H1 (cell line): ENCODE measurements at regions not wholly inside any gene's neighbourhood (a gene's known extent, or its start where the extent isn't known, plus 50 kb on each side); places are given as distances from the start of the nearest gene placed in this dataset.
A peak's percentile ranks its signal among the peaks of the same experiment; 100 is the strongest.

Source experiments
- CTCF ChIA-PET: fragments of 300-600 bp; sonication (Branson Sonifier 250); formaldehyde crosslinking; loops from one replicate; lab custom pipeline; 2021; ENCODE audit not compliant: partially characterized antibody; lab: Charles Lee
- POLR2A ChIA-PET: fragments of 300-600 bp; sonication (Branson Sonifier 250); formaldehyde crosslinking; loops from one replicate; lab custom pipeline; 2021; ENCODE audit warnings: inconsistent platforms; ENCODE audit not compliant: partially characterized antibody; lab: Charles Lee
- DNase-seq, 2 experiments: peaks; one replicate each; pipeline versions ENCODE4 v3.0.0 to v3.0.0-alpha.2; 2010 to 2022; ENCODE audit warnings: low spot score in 2 of 2, low read depth in 1 of 2, mixed read lengths in 1 of 2
- FAIRE-seq: peaks from 2 replicates; lab custom pipeline; 2011; peaks lifted over from hg19 to GRCh38; lab: Jason Lieb, UNC
- H2AFZ ChIP-seq: 2 replicates; pipeline ENCODE4 v1.8.1; 2012; ENCODE audit warnings: low read length, inconsistent platforms
- H2AK5ac ChIP-seq: 2 replicates; pipeline ENCODE4 v1.6.1; 2013; ENCODE audit warnings: low read depth, low read length
- H2BK120ac ChIP-seq: replicated peaks from 2 replicates; pipeline ENCODE3; 2013; ENCODE audit warnings: low read depth, low read length, inconsistent platforms
- H2BK12ac ChIP-seq: 2 replicates; pipeline ENCODE4 v1.6.1; 2013; ENCODE audit warnings: low read depth, low read length
- H2BK15ac ChIP-seq: 2 replicates; pipeline ENCODE4 v1.6.1; 2013; ENCODE audit warnings: low read length
- H2BK20ac ChIP-seq: 2 replicates; pipeline ENCODE4 v1.6.1; 2013; ENCODE audit warnings: low read length
- H2BK5ac ChIP-seq: 2 replicates; pipeline ENCODE4 v1.6.1; 2013; ENCODE audit warnings: low read depth, low read length
- H3K14ac ChIP-seq: 2 replicates; pipeline ENCODE4 v1.6.1; 2013; ENCODE audit warnings: inconsistent platforms; ENCODE audit not compliant: insufficient read length
- H3K18ac ChIP-seq: 2 replicates; pipeline ENCODE4 v1.6.1; 2013; ENCODE audit warnings: low read length; ENCODE audit errors: extremely low read depth
- H3K23ac ChIP-seq: 2 replicates; pipeline ENCODE4 v1.6.1; 2013; ENCODE audit warnings: inconsistent platforms; ENCODE audit not compliant: insufficient read length
- H3K23me2 ChIP-seq: 2 replicates; pipeline ENCODE4 v1.6.1; 2013; ENCODE audit warnings: low read depth, low read length
- H3K27ac ChIP-seq: 2 replicates; pipeline ENCODE4 v1.6.1; 2011; ENCODE audit warnings: low read depth, low read length, inconsistent platforms
- H3K27me3 ChIP-seq, 4 experiments: replicated peaks in 1 of 4; 1 replicate in 1 of 4; 2 replicates in 3 of 4; pipeline versions ENCODE4 v1.6.1 to v1.8.1; 2011 to 2013; ENCODE audit warnings: low read length in 3 of 4, mild to moderate bottlenecking in 3 of 4, inconsistent platforms in 2 of 4, mixed read lengths in 2 of 4, moderate library complexity in 1 of 4; ENCODE audit not compliant: control insufficient read depth in 3 of 4, insufficient read depth in 3 of 4; ENCODE audit errors: extremely low read depth in 1 of 4
- H3K36me3 ChIP-seq, 4 experiments: 2 replicates each; pipeline versions ENCODE4 v1.6.1 to v1.8.1; 2011 to 2013; ENCODE audit warnings: mild to moderate bottlenecking in 4 of 4, low read length in 3 of 4, moderate library complexity in 2 of 4, control low read depth in 1 of 4, inconsistent platforms in 1 of 4; ENCODE audit not compliant: insufficient read depth in 4 of 4, control insufficient read depth in 2 of 4
- H3K4ac ChIP-seq: replicated peaks from 2 replicates; pipeline ENCODE3; 2013; ENCODE audit warnings: low read length, low read depth, mixed read lengths, inconsistent platforms; ENCODE audit not compliant: insufficient read length
- H3K4me1 ChIP-seq, 4 experiments: replicated peaks in 1 of 4; 1 replicate in 1 of 4; 2 replicates in 3 of 4; pipeline versions ENCODE4 v1.6.1 to v1.8.1; 2011 to 2013; ENCODE audit warnings: low read length in 3 of 4, inconsistent platforms in 2 of 4, mixed read lengths in 1 of 4; ENCODE audit not compliant: insufficient read depth in 4 of 4, control insufficient read depth in 3 of 4
- H3K4me2 ChIP-seq, 2 experiments: 2 replicates each; pipeline versions ENCODE4 v1.6.1 to v1.8.1; 2011 to 2013; ENCODE audit warnings: low read depth in 2 of 2, low read length in 2 of 2, control low read depth in 1 of 2, inconsistent platforms in 1 of 2, mild to moderate bottlenecking in 1 of 2; ENCODE audit not compliant: insufficient read depth in 1 of 2
- H3K4me3 ChIP-seq, 4 experiments: fragments of 200-600, 300-600 bp in 1 of 4; sonication (generic), shearing (Covaris generic), sonication (Bioruptor Twin) in 1 of 4; 2 replicates each; pipeline versions ENCODE4 v1.5.1 to v1.8.1; 2011 to 2016; ENCODE audit warnings: low read length in 4 of 4, low read depth in 3 of 4, control low read depth in 2 of 4, inconsistent platforms in 2 of 4, mild to moderate bottlenecking in 2 of 4, mixed read lengths in 1 of 4, moderate library complexity in 1 of 4; ENCODE audit not compliant: insufficient read depth in 2 of 4; ENCODE audit errors: extremely low read depth in 1 of 4
- H3K56ac ChIP-seq: replicated peaks from 2 replicates; pipeline ENCODE3; 2013; ENCODE audit warnings: low read depth, mild to moderate bottlenecking, mixed read lengths, low read length, inconsistent platforms; ENCODE audit not compliant: insufficient read length
- H3K79me1 ChIP-seq: 2 replicates; pipeline ENCODE4 v1.6.1; 2013; ENCODE audit warnings: low read depth, low read length, control low read depth
- H3K79me2 ChIP-seq, 2 experiments: 2 replicates each; pipeline versions ENCODE4 v1.6.1 to v1.8.1; 2012 to 2013; ENCODE audit warnings: low read length in 2 of 2, mild to moderate bottlenecking in 2 of 2, inconsistent platforms in 1 of 2; ENCODE audit not compliant: insufficient read depth in 2 of 2, control insufficient read depth in 1 of 2
- H3K9ac ChIP-seq, 4 experiments: replicated peaks in 1 of 4; 1 replicate in 1 of 4; 2 replicates in 3 of 4; pipeline versions ENCODE4 v1.6.1 to v1.8.1; 2011 to 2013; ENCODE audit warnings: low read depth in 3 of 4, low read length in 3 of 4, control low read depth in 2 of 4, mild to moderate bottlenecking in 2 of 4, moderate library complexity in 2 of 4, inconsistent platforms in 1 of 4; ENCODE audit errors: extremely low read depth in 1 of 4
- H3K9me3 ChIP-seq, 2 experiments: 2 replicates each; pipeline versions ENCODE4 v1.6.1 to v1.8.1; 2012 to 2013; ENCODE audit warnings: mild to moderate bottlenecking in 2 of 2, moderate library complexity in 2 of 2, control low read depth in 1 of 2, inconsistent platforms in 1 of 2, low read depth in 1 of 2, low read length in 1 of 2, mixed read lengths in 1 of 2; ENCODE audit not compliant: insufficient read depth in 2 of 2
- H4K20me1 ChIP-seq, 2 experiments: replicated peaks in 1 of 2; 2 replicates each; pipeline versions ENCODE3 to v1.8.1; 2011 to 2013; ENCODE audit warnings: inconsistent platforms in 2 of 2, low read length in 2 of 2, mild to moderate bottlenecking in 1 of 2; ENCODE audit not compliant: insufficient read depth in 2 of 2, control insufficient read depth in 1 of 2
- H4K5ac ChIP-seq: 2 replicates; pipeline ENCODE4 v1.6.1; 2013; ENCODE audit warnings: low read length, low read depth, mixed read lengths, inconsistent platforms; ENCODE audit not compliant: insufficient read length
- H4K8ac ChIP-seq: 2 replicates; pipeline ENCODE4 v1.8.0; 2013; ENCODE audit warnings: mild to moderate bottlenecking, moderate library complexity, low read length, inconsistent platforms; ENCODE audit not compliant: insufficient read depth; ENCODE audit errors: extremely low read depth
- H4K91ac ChIP-seq: replicated peaks from 2 replicates; pipeline ENCODE3; 2013; ENCODE audit warnings: low read length, mixed read lengths, inconsistent platforms; ENCODE audit not compliant: insufficient read length
- ASH2L ChIP-seq: fragments of 200-600, 300-600 bp; sonication (generic); IDR thresholded peaks from one replicate; pipeline ENCODE4 v1.7.1; 2017; ENCODE audit warnings: low read length
- CEBPB ChIP-seq: IDR thresholded peaks from 2 replicates; pipeline ENCODE4 v1.6.1; 2012; ENCODE audit warnings: low read depth, low read length
- EP300 ChIP-seq, 2 experiments: IDR thresholded peaks; 1 replicate in 1 of 2; 2 replicates in 1 of 2; pipeline ENCODE4 v1.6.1; 2011 to 2012; ENCODE audit warnings: low read depth in 2 of 2, low read length in 2 of 2, mild to moderate bottlenecking in 2 of 2, borderline replicate concordance in 1 of 2, inconsistent platforms in 1 of 2, moderate library complexity in 1 of 2
- MAFK ChIP-seq: IDR thresholded peaks from 2 replicates; pipeline ENCODE4 v1.6.1; 2012; ENCODE audit warnings: low read depth, mild to moderate bottlenecking, improper control_type of control experiment, low read length
- SAP30 ChIP-seq: fragments of 300-600 bp; sonication (generic); IDR thresholded peaks from 2 replicates; pipeline ENCODE4 v1.7.1; 2012; ENCODE audit warnings: low read length, moderate library complexity, mild to moderate bottlenecking, inconsistent platforms; ENCODE audit not compliant: insufficient read depth, insufficient replicate concordance
- SRF ChIP-seq: IDR thresholded peaks from 2 replicates; pipeline ENCODE4 v1.6.1; 2011; ENCODE audit warnings: mild to moderate bottlenecking, low read depth, low read length, moderate library complexity
- WGBS, 2 experiments: shearing (Covaris generic) in 1 of 2; methylation state at CpG; one replicate each; pipeline versions ENCODE4 v1.1.6 to v1.1.7; 2013 to 2015; ENCODE audit warnings: low lambda C conversion rate in 2 of 2, mixed read lengths in 2 of 2, inconsistent platforms in 1 of 2, low coverage in 1 of 2, missing lambda C conversion rate in 1 of 2; ENCODE audit not compliant: insufficient replicate concordance in 2 of 2, insufficient coverage in 1 of 2, insufficient read length in 1 of 2; ENCODE audit errors: extremely low coverage in 1 of 2, missing lambda C conversion rate in 1 of 2; 5-methylcytosine and 5-hydroxymethylcytosine counted together

DNA sequence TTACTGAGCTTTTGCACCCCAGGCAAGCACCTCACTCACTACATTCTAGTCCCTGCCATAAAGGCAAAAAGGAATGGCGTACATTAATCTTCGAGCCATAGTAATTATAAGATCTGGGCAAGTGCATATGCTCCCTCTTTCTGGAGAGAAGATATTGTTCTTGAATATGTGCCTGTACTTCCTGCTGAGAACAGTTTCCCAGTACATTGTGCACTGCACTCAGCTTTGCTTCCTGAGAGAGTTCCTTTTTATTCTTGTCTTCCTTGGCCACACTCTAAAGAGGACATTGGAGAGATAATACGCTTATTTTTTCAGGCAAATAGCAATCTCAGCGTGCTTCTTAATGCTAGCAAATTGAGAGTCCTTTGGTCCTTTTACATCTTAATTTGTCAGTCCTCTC lies 909.0 kb upstream of the PCDH10 start:
- Histone ChIP-seq H3K18ac (no peak overlapping the region), H3K36me3 (no peaks in the 10 kb centered on the region)
- TF ChIP-seq ASH2L (no peak), EP300 (IDR thresholded peaks at IDR 0.05; ENCODE audit: borderline replicate concordance in 1 of 2, low read depth in 2 of 2, low read length in 2 of 2) (no peak), SAP30 (no peak), CEBPB (no peak), MAFK (no peak), SRF (no peak)
- TF ChIP-seq, all 59 proteins: peak for 0
- Histone ChIP-seq H3K4me3 (no peak overlapping the region), H2BK15ac (no peak overlapping the region), H3K4me1 (no peaks in the 10 kb centered on the region), H3K14ac (no peak overlapping the region), H3K27ac (no peak overlapping the region), H3K79me1 (no peaks in the 10 kb centered on the region), H4K20me1 (no peaks in the 10 kb centered on the region), H2BK20ac (no peak overlapping the region), H3K56ac (no peak overlapping the region), H3K79me2 (no peaks in the 10 kb centered on the region), H4K91ac (no peak overlapping the region), H3K4me2 (no peak overlapping the region), H3K23ac (no peak overlapping the region), H3K27me3 (no peaks in the 10 kb centered on the region), H2BK5ac (no peak overlapping the region), H2BK12ac (no peak overlapping the region), H3K4ac (no peak overlapping the region), H2BK120ac (no peak overlapping the region), H2AK5ac (no peak overlapping the region), H2AFZ (0 out of 2 replicates have a peak overlapping the region, but pooled peaks have one; percentile 57), H3K23me2 (no peaks in the 10 kb centered on the region; the same call in 1 of the 2 replicates), H4K8ac (no peak overlapping the region), H3K9ac (no peak overlapping the region), H3K9me3 (no peaks in the 10 kb centered on the region), H4K5ac (no peak overlapping the region)
- CTCF ChIA-PET, result no interaction called here
- no peak for DNase-seq
- POLR2A ChIA-PET, result no interaction called here
- no peak for FAIRE-seq
- WGBS, 2 experiments, result 68% methylated on average over 4 of the region's 4 CpGs; no CpG with 5 or more reads in 1 of the 2 experiments
